HepG2 (cell line): ENCODE measurements at regions not wholly inside any gene's neighbourhood (a gene's known extent, or its start where the extent isn't known, plus 50 kb on each side); places are given as distances from the start of the nearest gene placed in this dataset.
A peak's percentile ranks its signal among the peaks of the same experiment; 100 is the strongest.

Experiments used
- ATAC-seq: fragments of 200-7000 bp; cut with Tn5 transposase; 3 replicates; pipeline ENCODE4 v1.9.1; 2020; ENCODE audit warnings: mild to moderate bottlenecking, moderate library complexity
- BruUV-seq: library from RNA; stranded (reverse); fragments of 400-500 nt; replicated peaks from 2 replicates; lab custom pipeline; 2021; lab: Mats Ljungman, UMichigan
- CTCF ChIA-PET: fragments of 300-600 bp; formaldehyde crosslinking; extraction: SDS; loops from one replicate; lab custom pipeline; 2021; ENCODE audit warnings: low total read pairs, inconsistent platforms, low intra/inter-chr PET ratio; lab: Yijun Ruan, JAX
- POLR2A ChIA-PET: fragments of 350-600 bp; sonication (Branson Sonifier 250); formaldehyde crosslinking; loops from one replicate; lab custom pipeline; 2020; ENCODE audit warnings: antibody characterized with exemption, inconsistent platforms; lab: Yijun Ruan, JAX
- DNase-seq: peaks from one replicate; pipeline ENCODE4 v3.0.0-alpha.2; 2015; ENCODE audit warnings: low spot score
- FAIRE-seq: peaks from 3 replicates; lab custom pipeline; 2011; peaks lifted over from hg19 to GRCh38; lab: Jason Lieb, UNC
- H2AFZ ChIP-seq: one replicate; pipeline ENCODE4 v1.6.1; 2011; ENCODE audit warnings: low read length, inconsistent platforms
- H3K27ac ChIP-seq: fragments of 300-600 bp; 3 replicates; pipeline ENCODE4 v1.8.0; 2011; ENCODE audit warnings: mixed run types, mild to moderate bottlenecking, mixed read lengths, low read length, inconsistent platforms; ENCODE audit not compliant: insufficient read depth; ENCODE audit errors: extremely low read length
- H3K27me3 ChIP-seq, 2 experiments: fragments of 200-600 bp in 1 of 2; 2 replicates in 1 of 2; 3 replicates in 1 of 2; pipeline versions ENCODE4 v1.6.0 to v1.8.0; 2011; ENCODE audit warnings: low read length in 2 of 2, mild to moderate bottlenecking in 2 of 2, moderate library complexity in 2 of 2, inconsistent platforms in 1 of 2; ENCODE audit not compliant: insufficient read depth in 2 of 2, control insufficient read depth in 1 of 2
- H3K36me3 ChIP-seq, 2 experiments: fragments of 200-600 bp in 1 of 2; replicated peaks in 1 of 2; 2 replicates in 1 of 2; 3 replicates in 1 of 2; pipeline versions ENCODE4 v1.5.1 to v1.8.0; 2011; ENCODE audit warnings: low read length in 2 of 2, inconsistent platforms in 1 of 2; ENCODE audit not compliant: insufficient read depth in 2 of 2, control insufficient read depth in 1 of 2
- H3K4me1 ChIP-seq: 2 replicates; pipeline ENCODE4 v1.5.1; 2012; ENCODE audit warnings: low read length, inconsistent platforms; ENCODE audit not compliant: insufficient read depth
- H3K4me2 ChIP-seq: 2 replicates; pipeline ENCODE4 v1.6.0; 2011; ENCODE audit warnings: low read depth, low read length, inconsistent platforms
- H3K4me3 ChIP-seq, 3 experiments: fragments of 200-600 bp in 1 of 3; sonication (generic), shearing (Covaris generic) in 1 of 3; replicated peaks in 1 of 3; 2 replicates each; pipeline ENCODE4 v1.5.1; 2011 to 2016; ENCODE audit warnings: low read length in 3 of 3, inconsistent platforms in 2 of 3, low read depth in 2 of 3, mild to moderate bottlenecking in 2 of 3, control low read depth in 1 of 3, mixed read lengths in 1 of 3; ENCODE audit not compliant: insufficient read depth in 1 of 3
- H3K79me2 ChIP-seq: one replicate; pipeline ENCODE4 v1.6.1; 2011; ENCODE audit warnings: low read length, inconsistent platforms; ENCODE audit not compliant: insufficient read depth
- H3K9ac ChIP-seq: 2 replicates; pipeline ENCODE4 v1.6.0; 2011; ENCODE audit warnings: mild to moderate bottlenecking, low read depth, low read length, inconsistent platforms; ENCODE audit not compliant: insufficient read depth
- H3K9me3 ChIP-seq: 2 replicates; pipeline ENCODE4 v1.5.1; 2012; ENCODE audit warnings: mild to moderate bottlenecking, low read length
- H4K20me1 ChIP-seq: 2 replicates; pipeline ENCODE4 v1.6.0; 2011; ENCODE audit warnings: inconsistent platforms, mild to moderate bottlenecking, low read length, moderate library complexity; ENCODE audit not compliant: insufficient read depth
- CSRNP1 ChIP-seq: sonication (generic); formaldehyde crosslinking; IDR thresholded peaks from 2 replicates; pipeline ENCODE4 v1.8.1; 2023; ENCODE audit warnings: mild to moderate bottlenecking, missing genetic modification reagents
- MNT ChIP-seq: fragments of 450-650 bp; IDR thresholded peaks from 2 replicates; pipeline ENCODE4 v1.6.1; 2016
- NPAS2 ChIP-seq: sonication (generic); formaldehyde crosslinking; IDR thresholded peaks from 2 replicates; pipeline ENCODE4 v1.8.0; 2022; ENCODE audit warnings: mild to moderate bottlenecking, missing genetic modification reagents, borderline replicate concordance
- USF2 ChIP-seq, 2 experiments: sonication (generic) in 1 of 2; formaldehyde crosslinking in 1 of 2; IDR thresholded peaks; 2 replicates each; pipeline versions ENCODE4 v1.5.1 to v1.6.1; 2011 to 2020; ENCODE audit warnings: borderline replicate concordance in 1 of 2, low read depth in 1 of 2, low read length in 1 of 2, mild to moderate bottlenecking in 1 of 2, missing genetic modification reagents in 1 of 2, moderate library complexity in 1 of 2
- WGBS: methylation state at CpG from one replicate; pipeline ENCODE4 v1.1.6; 2017; ENCODE audit warnings: low lambda C conversion rate; 5-methylcytosine and 5-hydroxymethylcytosine counted together
- in situ Hi-C: cut with HindIII; loops from 2 replicates; pipeline ENCODE4 v1.10.0; 2017; ENCODE audit warnings: low pct_unique_long_range_greater_than_20kb; ENCODE audit not compliant: extremely low pct_ligation_motif_present
- intact Hi-C: fragments of 100-400 bp; cut with micrococcal nuclease; formaldehyde crosslinking; loops from one replicate; pipeline ENCODE4 v1.10.0; 2022; ENCODE audit not compliant: unreplicated experiment

GRCh38 chr18:24678626-24679025 is 218.2 kb downstream of the HRH4 start (continued):
- TF ChIP-seq USF2 (IDR thresholded peaks at IDR 0.05; ENCODE audit: low read depth, low read length) (no peak), USF2 (CRISPR knock-in tag; IDR thresholded peaks at IDR 0.05; ENCODE audit: borderline replicate concordance) (no peak)
- TF ChIP-seq, all 625 proteins: peak for 0

GRCh38 chr18:24679062-24679461 is 218.6 kb downstream of the HRH4 start:
- intact Hi-C loops, result no loop called here
- Histone ChIP-seq H3K36me3 (no peaks in the 10 kb centered on the region), H3K9me3 (no peaks in the 10 kb centered on the region), H3K9ac (no peak overlapping the region), H3K4me1 (no peaks in the 10 kb centered on the region), H2AFZ (no peak overlapping the region), H4K20me1 (no peaks in the 10 kb centered on the region), H3K4me2 (no peak overlapping the region), H3K4me3 (no peak overlapping the region), H3K27ac (no peak overlapping the region), H3K27me3 (no peaks in the 10 kb centered on the region), H3K79me2 (no peaks in the 10 kb centered on the region)
- CTCF ChIA-PET, result no interaction called here
- POLR2A ChIA-PET, result no interaction called here
- BruUV-seq, result no TSS peak
- no peak for DNase-seq
- in situ Hi-C loops, result no loop called here
- TF ChIP-seq NPAS2 (CRISPR knock-in tag), result no peak
- 0 out of 2 replicates have a peak, but pooled peaks have one; percentile 5 for TF ChIP-seq MNT
- no peak for TF ChIP-seq CSRNP1
- no peak for ATAC-seq
- no peak for FAIRE-seq
- WGBS, result 2% methylated on average over 4 of the region's 4 CpGs
